Left renal cortex interstitium (tissue), 4 donors: ENCODE measurements at regions not wholly inside any gene's neighbourhood (a gene's known extent, or its start where the extent isn't known, plus 50 kb on each side); places are given as distances from the start of the nearest gene placed in this dataset.

Experiments used
- DNase-seq, 4 donors: peaks; one replicate each; pipeline ENCODE4 v3.0.0-alpha.2; 2013; ENCODE audit warnings: low read depth in 4 of 4, low spot score in 2 of 4, missing footprints in 1 of 4

- DNase-seq, result no peak
These were observed 1282.2 kb upstream of the USP15 start for GRCh38 chr12:60977966-60978365.

GRCh38 chr12:60980558-60980957 lies 1279.6 kb upstream of the USP15 start:
- DNase-seq, result no peak

- no peak for DNase-seq
These were observed 1278.7 kb upstream of the USP15 start for GRCh38 chr12:60981473-60981872.

GRCh38 chr12:60992087-60992486 lies 1268.1 kb upstream of the USP15 start:
- no peak for DNase-seq

- DNase-seq, result no peak
These were observed 1264.9 kb upstream of the USP15 start for GRCh38 chr12:60995256-60995825.

GRCh38 chr12:60997869-60998378 lies 1262.3 kb upstream of the USP15 start:
- no peak for DNase-seq

GRCh38 chr12:61009192-61009591 lies 1251.0 kb upstream of the USP15 start:
- DNase-seq, result no peak

- DNase-seq, result no peak
These were observed 1248.3 kb upstream of the USP15 start for GRCh38 chr12:61011767-61012423.

- DNase-seq, result no peak
These were observed 1241.6 kb upstream of the USP15 start for GRCh38 chr12:61018571-61018970.

GRCh38 chr12:61023231-61023630 lies 1237.0 kb upstream of the USP15 start:
- no peak for DNase-seq

GRCh38 chr12:61029516-61029915 lies 1230.7 kb upstream of the USP15 start:
- no peak for DNase-seq

GRCh38 chr12:61037792-61038191 lies 1222.4 kb upstream of the USP15 start:
- no peak for DNase-seq

GRCh38 chr12:61043838-61044237 lies 1216.4 kb upstream of the USP15 start:
- no peak for DNase-seq

GRCh38 chr12:61044766-61045165 lies 1215.4 kb upstream of the USP15 start:
- no peak for DNase-seq

- no peak for DNase-seq
These were observed 1189.4 kb upstream of the USP15 start for GRCh38 chr12:61070640-61071414.

- no peak for DNase-seq
These were observed 1187.5 kb upstream of the USP15 start for GRCh38 chr12:61072717-61073116.

GRCh38 chr12:61095111-61095510 lies 1165.1 kb upstream of the USP15 start:
- DNase-seq, result no peak

- no peak for DNase-seq
These were observed 1162.1 kb upstream of the USP15 start for GRCh38 chr12:61098031-61098580.

GRCh38 chr12:61107118-61107517 lies 1153.1 kb upstream of the USP15 start:
- DNase-seq, result no peak

GRCh38 chr12:61111218-61111617 lies 1149.0 kb upstream of the USP15 start:
- no peak for DNase-seq

- no peak for DNase-seq
These were observed 1122.4 kb upstream of the USP15 start for GRCh38 chr12:61137677-61138414.
